SK-N-SH (cell line): ENCODE measurements at regions not wholly inside any gene's neighbourhood (a gene's known extent, or its start where the extent isn't known, plus 50 kb on each side); places are given as distances from the start of the nearest gene placed in this dataset.

Experiments
- CTCF ChIA-PET: fragments of 300-600, 350-600 bp; formaldehyde crosslinking; extraction: SDS; loops from one replicate; lab custom pipeline; 2021; lab: Yijun Ruan, JAX
- POLR2A ChIA-PET: fragments of 350-600 bp; sonication (Branson Sonifier 250); formaldehyde crosslinking; extraction: SDS; loops from one replicate; lab custom pipeline; 2020; ENCODE audit warnings: antibody characterized with exemption, inconsistent platforms; lab: Yijun Ruan, JAX
- DNase-seq: peaks from one replicate; pipeline ENCODE4 v3.0.0; 2012
- H2AFZ ChIP-seq: fragments of 200-600 bp; sonication (generic); 2 replicates; pipeline ENCODE4 v1.8.1; 2016; ENCODE audit warnings: antibody characterized with exemption, mild to moderate bottlenecking, low read depth
- H3F3A ChIP-seq: fragments of 200-600 bp; sonication (generic); replicated peaks from 2 replicates; pipeline ENCODE3; 2016; ENCODE audit warnings: antibody characterized with exemption, mild to moderate bottlenecking; ENCODE audit not compliant: insufficient read depth
- H3K27ac ChIP-seq, 2 experiments: fragments of 200-500 bp in 1 of 2; fragments of 200-600 bp in 1 of 2; sonication (Bioruptor generic) in 1 of 2; sonication (generic), shearing (Covaris generic) in 1 of 2; 2 replicates each; pipeline versions ENCODE4 v1.5.1 to v1.6.1; 2014 to 2016; ENCODE audit warnings: low read depth in 2 of 2, inconsistent platforms in 1 of 2, low read length in 1 of 2, mild to moderate bottlenecking in 1 of 2, mixed read lengths in 1 of 2
- H3K27me3 ChIP-seq: fragments of 200-600 bp; sonication (generic), shearing (Covaris generic); 2 replicates; pipeline ENCODE4 v1.6.1; 2016; ENCODE audit warnings: mixed run types; ENCODE audit not compliant: insufficient read depth
- H3K36me3 ChIP-seq, 2 experiments: fragments of 200-500 bp in 1 of 2; fragments of 200-600 bp in 1 of 2; sonication (Bioruptor generic) in 1 of 2; sonication (generic) in 1 of 2; replicated peaks in 1 of 2; 2 replicates each; pipeline versions ENCODE3 to v1.5.1; 2014 to 2016; ENCODE audit warnings: low read length in 1 of 2, mild to moderate bottlenecking in 1 of 2; ENCODE audit not compliant: insufficient read depth in 2 of 2, control insufficient read depth in 1 of 2
- H3K4me1 ChIP-seq, 2 experiments: fragments of 200-500 bp in 1 of 2; fragments of 200-600 bp in 1 of 2; sonication (Bioruptor generic) in 1 of 2; sonication (generic), shearing (Covaris generic) in 1 of 2; 2 replicates each; pipeline versions ENCODE4 v1.5.1 to v1.6.1; 2014 to 2016; ENCODE audit warnings: low read depth in 1 of 2, low read length in 1 of 2, mixed run types in 1 of 2; ENCODE audit not compliant: insufficient read depth in 2 of 2, control insufficient read depth in 1 of 2
- H3K4me2 ChIP-seq: fragments of 200-600 bp; sonication (generic), shearing (Covaris generic); 2 replicates; pipeline ENCODE4 v1.6.1; 2017; ENCODE audit warnings: mixed run types
- H3K4me3 ChIP-seq, 2 experiments: fragments of 200-500 bp in 1 of 2; fragments of 200-600 bp in 1 of 2; sonication (Bioruptor generic) in 1 of 2; sonication (generic), shearing (Covaris generic) in 1 of 2; 2 replicates each; pipeline versions ENCODE4 v1.5.1 to v1.8.1; 2014 to 2016; ENCODE audit warnings: low read depth in 2 of 2, inconsistent platforms in 1 of 2, low read length in 1 of 2, mild to moderate bottlenecking in 1 of 2, mixed read lengths in 1 of 2, moderate library complexity in 1 of 2
- H3K79me2 ChIP-seq: fragments of 200-600 bp; sonication (generic); 2 replicates; pipeline ENCODE4 v1.8.1; 2017; ENCODE audit warnings: mild to moderate bottlenecking; ENCODE audit not compliant: insufficient read depth
- H3K9ac ChIP-seq: fragments of 200-600 bp; sonication (generic); 2 replicates; pipeline ENCODE4 v1.6.1; 2017; ENCODE audit warnings: mixed run types
- H3K9me2 ChIP-seq: fragments of 200-600 bp; sonication (generic); 2 replicates; pipeline ENCODE4 v1.6.1; 2017; ENCODE audit warnings: mixed run types
- H3K9me3 ChIP-seq: fragments of 200-600 bp; sonication (generic); 2 replicates; pipeline ENCODE4 v1.6.1; 2017; ENCODE audit warnings: mixed run types, mild to moderate bottlenecking, moderate library complexity
- H4K20me1 ChIP-seq: fragments of 200-600 bp; sonication (generic); 2 replicates; pipeline ENCODE4 v1.6.1; 2017; ENCODE audit warnings: mild to moderate bottlenecking, mixed run types; ENCODE audit not compliant: insufficient read depth
- CHD2 ChIP-seq: fragments of 150-350 bp; IDR thresholded peaks from 2 replicates; pipeline ENCODE4 v1.6.1; 2018; ENCODE audit warnings: low read length; ENCODE audit not compliant: partially characterized antibody
- EZH2phosphoT487 ChIP-seq: fragments of 200-600 bp; sonication (generic); IDR thresholded peaks from 2 replicates; pipeline ENCODE4 v1.6.1; 2017; ENCODE audit warnings: low read depth, mixed run types, mild to moderate bottlenecking, antibody characterized with exemption, moderate library complexity, borderline replicate concordance
- FOSL2 ChIP-seq: IDR thresholded peaks from 2 replicates; pipeline ENCODE4 v1.4.0; 2012; ENCODE audit warnings: low read depth, mild to moderate bottlenecking, moderate library complexity, borderline replicate concordance
- GABPA ChIP-seq: IDR thresholded peaks from 2 replicates; pipeline ENCODE4 v1.4.0; 2012; ENCODE audit warnings: low read depth, mild to moderate bottlenecking
- GATA2 ChIP-seq: sonication (generic); formaldehyde crosslinking; IDR thresholded peaks from 2 replicates; pipeline ENCODE4 v1.5.0; 2020; ENCODE audit warnings: mild to moderate bottlenecking, missing genetic modification reagents
- MEF2A ChIP-seq: IDR thresholded peaks from 2 replicates; pipeline ENCODE4 v1.4.0; 2012; ENCODE audit warnings: low read depth, borderline replicate concordance
- NFIC ChIP-seq: IDR thresholded peaks from 2 replicates; pipeline ENCODE4 v1.4.0; 2012; ENCODE audit warnings: borderline replicate concordance
- NRF1 ChIP-seq: IDR thresholded peaks from 2 replicates; pipeline ENCODE4 v1.6.1; 2012; ENCODE audit warnings: low read depth, mild to moderate bottlenecking, low read length
- POLR2AphosphoS5 ChIP-seq: IDR thresholded peaks from 2 replicates; pipeline ENCODE4 v1.6.1; 2012; ENCODE audit warnings: low read depth, low read length
- RAD21 ChIP-seq: IDR thresholded peaks from 2 replicates; pipeline ENCODE4 v1.6.1; 2012; ENCODE audit warnings: mild to moderate bottlenecking, low read length
- RCOR1 ChIP-seq: fragments of 150-350 bp; IDR thresholded peaks from 2 replicates; pipeline ENCODE4 v1.6.1; 2017; ENCODE audit warnings: antibody characterized with exemption, low read length
- SMC3 ChIP-seq: IDR thresholded peaks from 2 replicates; pipeline ENCODE4 v1.6.1; 2012; ENCODE audit warnings: low read depth, low read length, improper control_type of control experiment
- TAF1 ChIP-seq: IDR thresholded peaks from 2 replicates; pipeline ENCODE4 v1.6.1; 2012; ENCODE audit warnings: low read depth, mild to moderate bottlenecking, low read length, moderate library complexity, borderline replicate concordance
- YY1 ChIP-seq: IDR thresholded peaks from 2 replicates; pipeline ENCODE4 v1.4.0; 2012; ENCODE audit warnings: low read depth, mild to moderate bottlenecking
- WGBS: methylation state at CpG from one replicate; pipeline ENCODE4 v1.1.6; 2017; ENCODE audit warnings: low lambda C conversion rate; 5-methylcytosine and 5-hydroxymethylcytosine counted together
- TF ChIP-seq, protein P1 (sequence below): IDR thresholded peaks from 2 replicates; pipeline ENCODE4 v1.4.0; 2012; ENCODE audit warnings: low read depth, borderline replicate concordance
- TF ChIP-seq, protein P2 (sequence below): fragments of 150-350 bp; IDR thresholded peaks from 2 replicates; pipeline ENCODE4 v1.6.1; 2017; ENCODE audit warnings: antibody characterized with exemption, low read length, low read depth, borderline replicate concordance
- TF ChIP-seq, protein P3 (sequence below): fragments of 150-350 bp; IDR thresholded peaks from 2 replicates; pipeline ENCODE4 v1.6.1; 2016; ENCODE audit warnings: mild to moderate bottlenecking, low read depth, low read length
- TF ChIP-seq, protein P4 (sequence below): fragments of 200-600 bp; sonication (generic); IDR thresholded peaks from 2 replicates; pipeline ENCODE4 v1.6.1; 2017; ENCODE audit warnings: antibody characterized with exemption, mild to moderate bottlenecking, moderate library complexity
- TF ChIP-seq, protein P5 (sequence below): IDR thresholded peaks from 2 replicates; pipeline ENCODE4; 2012

DNA sequence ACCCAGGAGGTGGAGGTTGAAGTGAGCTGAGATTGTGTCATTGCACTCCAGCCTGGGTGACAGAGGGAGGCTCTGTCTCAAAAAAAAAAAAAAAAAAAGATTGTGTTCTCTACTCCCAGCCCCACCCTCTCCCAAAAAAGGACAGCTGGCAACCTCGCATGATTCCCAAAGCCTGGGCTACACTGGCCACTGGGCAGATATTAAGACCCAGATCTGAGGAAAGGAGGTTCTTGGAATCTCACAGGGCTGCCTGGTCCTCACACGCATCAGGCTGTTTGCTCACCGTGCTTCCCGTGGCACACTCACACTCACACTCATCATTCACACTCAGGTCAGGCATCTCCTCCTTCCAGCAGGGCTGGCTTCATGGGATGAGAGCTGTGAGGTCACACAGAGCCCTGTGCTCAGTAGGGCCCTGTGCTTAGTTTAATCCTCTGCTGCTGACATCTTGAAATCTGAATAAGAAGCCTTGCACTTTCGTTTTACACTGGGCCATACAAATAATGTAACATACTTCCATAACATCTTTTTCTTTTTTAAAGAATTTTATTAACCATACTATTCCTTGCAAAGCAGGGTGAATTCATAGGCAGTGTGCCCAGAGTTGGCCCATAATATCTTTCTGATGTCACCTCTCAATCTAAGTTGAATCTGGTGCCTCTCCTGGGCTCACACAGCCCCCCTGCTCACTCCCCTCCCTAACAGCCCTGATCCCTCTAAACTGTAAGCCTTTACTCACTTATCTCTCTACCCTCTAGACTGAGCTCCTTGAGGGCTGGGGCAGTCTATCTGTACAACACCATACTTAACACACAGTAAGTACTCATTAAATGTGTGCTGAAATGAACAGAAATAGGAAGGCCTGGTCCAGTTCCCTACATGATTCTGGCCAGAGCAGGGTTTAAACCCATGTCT, 50.2 kb upstream of the C15orf39 start:
- no peaks in the 10 kb centered on the region for H3K27me3 ChIP-seq
- 0 out of 2 replicates have a peak, but pooled peaks cover 4% of the 10 kb centered on the region for H3K9me3 ChIP-seq
- H3K4me2 ChIP-seq = no peak overlapping the region
- no peak for TF ChIP-seq RAD21
- TF ChIP-seq FOSL2 = no peak
- TF ChIP-seq, protein P1, sequence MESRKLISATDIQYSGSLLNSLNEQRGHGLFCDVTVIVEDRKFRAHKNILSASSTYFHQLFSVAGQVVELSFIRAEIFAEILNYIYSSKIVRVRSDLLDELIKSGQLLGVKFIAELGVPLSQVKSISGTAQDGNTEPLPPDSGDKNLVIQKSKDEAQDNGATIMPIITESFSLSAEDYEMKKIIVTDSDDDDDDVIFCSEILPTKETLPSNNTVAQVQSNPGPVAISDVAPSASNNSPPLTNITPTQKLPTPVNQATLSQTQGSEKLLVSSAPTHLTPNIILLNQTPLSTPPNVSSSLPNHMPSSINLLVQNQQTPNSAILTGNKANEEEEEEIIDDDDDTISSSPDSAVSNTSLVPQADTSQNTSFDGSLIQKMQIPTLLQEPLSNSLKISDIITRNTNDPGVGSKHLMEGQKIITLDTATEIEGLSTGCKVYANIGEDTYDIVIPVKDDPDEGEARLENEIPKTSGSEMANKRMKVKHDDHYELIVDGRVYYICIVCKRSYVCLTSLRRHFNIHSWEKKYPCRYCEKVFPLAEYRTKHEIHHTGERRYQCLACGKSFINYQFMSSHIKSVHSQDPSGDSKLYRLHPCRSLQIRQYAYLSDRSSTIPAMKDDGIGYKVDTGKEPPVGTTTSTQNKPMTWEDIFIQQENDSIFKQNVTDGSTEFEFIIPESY = no peak
- TF ChIP-seq YY1 = no peak
- TF ChIP-seq TAF1 = no peak
- no peak for TF ChIP-seq CHD2
- TF ChIP-seq RCOR1 = no peak
- no peak for TF ChIP-seq EZH2phosphoT487
- TF ChIP-seq SMC3 = no peak
- TF ChIP-seq NFIC = no peak
- no peak for TF ChIP-seq GATA2
- TF ChIP-seq NRF1 = no peak
- no peak for TF ChIP-seq POLR2AphosphoS5
- TF ChIP-seq GABPA = no peak
- TF ChIP-seq, protein P2, sequence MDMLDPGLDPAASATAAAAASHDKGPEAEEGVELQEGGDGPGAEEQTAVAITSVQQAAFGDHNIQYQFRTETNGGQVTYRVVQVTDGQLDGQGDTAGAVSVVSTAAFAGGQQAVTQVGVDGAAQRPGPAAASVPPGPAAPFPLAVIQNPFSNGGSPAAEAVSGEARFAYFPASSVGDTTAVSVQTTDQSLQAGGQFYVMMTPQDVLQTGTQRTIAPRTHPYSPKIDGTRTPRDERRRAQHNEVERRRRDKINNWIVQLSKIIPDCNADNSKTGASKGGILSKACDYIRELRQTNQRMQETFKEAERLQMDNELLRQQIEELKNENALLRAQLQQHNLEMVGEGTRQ = no peak
- no peak for TF ChIP-seq MEF2A
- TF ChIP-seq, protein P3, sequence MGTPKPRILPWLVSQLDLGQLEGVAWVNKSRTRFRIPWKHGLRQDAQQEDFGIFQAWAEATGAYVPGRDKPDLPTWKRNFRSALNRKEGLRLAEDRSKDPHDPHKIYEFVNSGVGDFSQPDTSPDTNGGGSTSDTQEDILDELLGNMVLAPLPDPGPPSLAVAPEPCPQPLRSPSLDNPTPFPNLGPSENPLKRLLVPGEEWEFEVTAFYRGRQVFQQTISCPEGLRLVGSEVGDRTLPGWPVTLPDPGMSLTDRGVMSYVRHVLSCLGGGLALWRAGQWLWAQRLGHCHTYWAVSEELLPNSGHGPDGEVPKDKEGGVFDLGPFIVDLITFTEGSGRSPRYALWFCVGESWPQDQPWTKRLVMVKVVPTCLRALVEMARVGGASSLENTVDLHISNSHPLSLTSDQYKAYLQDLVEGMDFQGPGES = no peak
- TF ChIP-seq, protein P4, sequence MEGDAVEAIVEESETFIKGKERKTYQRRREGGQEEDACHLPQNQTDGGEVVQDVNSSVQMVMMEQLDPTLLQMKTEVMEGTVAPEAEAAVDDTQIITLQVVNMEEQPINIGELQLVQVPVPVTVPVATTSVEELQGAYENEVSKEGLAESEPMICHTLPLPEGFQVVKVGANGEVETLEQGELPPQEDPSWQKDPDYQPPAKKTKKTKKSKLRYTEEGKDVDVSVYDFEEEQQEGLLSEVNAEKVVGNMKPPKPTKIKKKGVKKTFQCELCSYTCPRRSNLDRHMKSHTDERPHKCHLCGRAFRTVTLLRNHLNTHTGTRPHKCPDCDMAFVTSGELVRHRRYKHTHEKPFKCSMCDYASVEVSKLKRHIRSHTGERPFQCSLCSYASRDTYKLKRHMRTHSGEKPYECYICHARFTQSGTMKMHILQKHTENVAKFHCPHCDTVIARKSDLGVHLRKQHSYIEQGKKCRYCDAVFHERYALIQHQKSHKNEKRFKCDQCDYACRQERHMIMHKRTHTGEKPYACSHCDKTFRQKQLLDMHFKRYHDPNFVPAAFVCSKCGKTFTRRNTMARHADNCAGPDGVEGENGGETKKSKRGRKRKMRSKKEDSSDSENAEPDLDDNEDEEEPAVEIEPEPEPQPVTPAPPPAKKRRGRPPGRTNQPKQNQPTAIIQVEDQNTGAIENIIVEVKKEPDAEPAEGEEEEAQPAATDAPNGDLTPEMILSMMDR = no peak
- TF ChIP-seq, protein P5, sequence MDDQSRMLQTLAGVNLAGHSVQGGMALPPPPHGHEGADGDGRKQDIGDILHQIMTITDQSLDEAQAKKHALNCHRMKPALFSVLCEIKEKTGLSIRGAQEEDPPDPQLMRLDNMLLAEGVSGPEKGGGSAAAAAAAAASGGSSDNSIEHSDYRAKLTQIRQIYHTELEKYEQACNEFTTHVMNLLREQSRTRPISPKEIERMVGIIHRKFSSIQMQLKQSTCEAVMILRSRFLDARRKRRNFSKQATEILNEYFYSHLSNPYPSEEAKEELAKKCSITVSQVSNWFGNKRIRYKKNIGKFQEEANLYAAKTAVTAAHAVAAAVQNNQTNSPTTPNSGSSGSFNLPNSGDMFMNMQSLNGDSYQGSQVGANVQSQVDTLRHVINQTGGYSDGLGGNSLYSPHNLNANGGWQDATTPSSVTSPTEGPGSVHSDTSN = no peak
- TF ChIP-seq, all 33 proteins: peak for 0
- no peak for DNase-seq
- Histone ChIP-seq H3K27ac (no peak overlapping the region), H3K4me1 (no peaks in the 10 kb centered on the region), H3K9me2 (no peaks in the 10 kb centered on the region), H3K79me2 (no peaks in the 10 kb centered on the region), H2AFZ (no peak overlapping the region), H3K36me3 (no peaks in the 10 kb centered on the region), H4K20me1 (no peaks in the 10 kb centered on the region), H3K4me3 (no peak overlapping the region), H3K9ac (no peak overlapping the region), H3F3A (peaks cover 4% of the 10 kb centered on the region)
- POLR2A ChIA-PET = no interaction called here
- WGBS = 38% methylated on average over 2 of the region's 5 CpGs
- CTCF ChIA-PET = interaction anchor here (0.6 kb wide), 1 partner anchor 190 kb away, joined by 3 read pairs; no protein-coding TSS in a partner anchor
